Stimulated activated CD4-positive, alpha-beta T cell treated with anti-CD3 and anti-CD28 coated beads, Interleukin-4, amount 100 ng/mL, for 24 hours (primary cell): ENCODE measurements at regions not wholly inside any gene's neighbourhood (a gene's known extent, or its start where the extent isn't known, plus 50 kb on each side); places are given as distances from the start of the nearest gene placed in this dataset.
"Not testable (repeated sequence)": the region's sequence is repeated elsewhere in the genome, so short reads cannot be mapped to it uniquely, and the experiment has no call there.

Source experiments
- DNase-seq: peaks from one replicate; pipeline ENCODE4 v3.0.0-alpha.2; 2020

GRCh38 chr10:130961506-130962239 lies 349.8 kb downstream of the TCERG1L start:
- DNase-seq: no peak

- DNase-seq: no peak
Observed at GRCh38 chr10:130962240-130963051, 349.1 kb downstream of the TCERG1L start.

GRCh38 chr10:130963052-130963393 lies 348.5 kb downstream of the TCERG1L start:
- no peak for DNase-seq

GRCh38 chr10:130963786-130964522 lies 347.6 kb downstream of the TCERG1L start:
- no peak for DNase-seq

- no peak for DNase-seq
Observed at GRCh38 chr10:130964771-130965170, 346.8 kb downstream of the TCERG1L start.

GRCh38 chr10:130967161-130967560 lies 344.4 kb downstream of the TCERG1L start:
- no peak for DNase-seq

- no peak for DNase-seq
Observed at GRCh38 chr10:130967784-130968183, 343.7 kb downstream of the TCERG1L start.

GRCh38 chr10:130968511-130968910 lies 343.0 kb downstream of the TCERG1L start:
- no peak for DNase-seq

- DNase-seq: no peak
Observed at GRCh38 chr10:130968964-130969363, 342.6 kb downstream of the TCERG1L start.

GRCh38 chr10:130969700-130970099 lies 341.8 kb downstream of the TCERG1L start:
- DNase-seq: no peak

- no peak for DNase-seq
Observed at GRCh38 chr10:130970341-130971122, 341.0 kb downstream of the TCERG1L start.

- no peak for DNase-seq
Observed at GRCh38 chr10:130971123-130971435, 340.4 kb downstream of the TCERG1L start.

- no peak for DNase-seq
Observed at GRCh38 chr10:130973127-130973839, 338.2 kb downstream of the TCERG1L start.

GRCh38 chr10:130974166-130974565 lies 337.4 kb downstream of the TCERG1L start:
- DNase-seq: no peak

- not testable (repeated sequence) for DNase-seq
Observed at GRCh38 chr10:130975351-130975750, 336.2 kb downstream of the TCERG1L start.

- DNase-seq: no peak
Observed at GRCh38 chr10:130982802-130983201, 328.7 kb downstream of the TCERG1L start.

- DNase-seq: no peak
Observed at GRCh38 chr10:130983749-130984148, 327.8 kb downstream of the TCERG1L start.

- DNase-seq: no peak
Observed at GRCh38 chr10:130984686-130985085, 326.8 kb downstream of the TCERG1L start.

GRCh38 chr10:130985158-130985753 lies 326.3 kb downstream of the TCERG1L start:
- DNase-seq: no peak

- no peak for DNase-seq
Observed at GRCh38 chr10:130986846-130987245, 324.7 kb downstream of the TCERG1L start.

GRCh38 chr10:130987401-130987800 lies 324.1 kb downstream of the TCERG1L start:
- DNase-seq: no peak

- DNase-seq: no peak
Observed at GRCh38 chr10:130989670-130990232, 321.8 kb downstream of the TCERG1L start.
